IPS-NIHi7 (cell line): ENCODE measurements at regions not wholly inside any gene's neighbourhood (a gene's known extent, or its start where the extent isn't known, plus 50 kb on each side); places are given as distances from the start of the nearest gene placed in this dataset.

ENCODE experiments used
- DNase-seq: peaks from one replicate; pipeline ENCODE4 v3.0.0; 2012; ENCODE audit warnings: mixed read lengths; ENCODE audit errors: extremely low spot score

GRCh38 chr4:74613266-74613665, 168.3 kb downstream of the AREG start:
- no peak for DNase-seq

GRCh38 chr4:74615411-74615810, 170.5 kb downstream of the AREG start:
- DNase-seq, result no peak

- no peak for DNase-seq
Measured at GRCh38 chr4:74618166-74618565, 173.2 kb downstream of the AREG start.

- DNase-seq, result peak; percentile 12
Measured at GRCh38 chr4:74618659-74619058, 173.7 kb downstream of the AREG start.

- DNase-seq, result no peak
Measured at GRCh38 chr4:74619931-74620702, 174.2 kb downstream of the BTC start.

GRCh38 chr4:74621616-74622015, 172.7 kb downstream of the BTC start:
- no peak for DNase-seq

- DNase-seq, result peak; percentile 45
Measured at GRCh38 chr4:74623041-74623440, 171.3 kb downstream of the BTC start.

- no peak for DNase-seq
Measured at GRCh38 chr4:74624351-74625151, 169.8 kb downstream of the BTC start.

- no peak for DNase-seq
Measured at GRCh38 chr4:74625981-74626380, 168.3 kb downstream of the BTC start.

- no peak for DNase-seq
Measured at GRCh38 chr4:74627093-74627492, 167.2 kb downstream of the BTC start.

- no peak for DNase-seq
Measured at GRCh38 chr4:74627504-74627903, 166.8 kb downstream of the BTC start.

GRCh38 chr4:74628852-74629620, 165.3 kb downstream of the BTC start:
- no peak for DNase-seq

GRCh38 chr4:74630551-74630950, 163.8 kb downstream of the BTC start:
- DNase-seq, result no peak

- DNase-seq, result no peak
Measured at GRCh38 chr4:74631338-74631737, 163.0 kb downstream of the BTC start.

- no peak for DNase-seq
Measured at GRCh38 chr4:74631988-74632387, 162.3 kb downstream of the BTC start.

- no peak for DNase-seq
Measured at GRCh38 chr4:74632634-74633033, 161.7 kb downstream of the BTC start.

- no peak for DNase-seq
Measured at GRCh38 chr4:74635074-74635473, 159.2 kb downstream of the BTC start.

GRCh38 chr4:74635490-74636123, 158.7 kb downstream of the BTC start:
- no peak for DNase-seq

- no peak for DNase-seq
Measured at GRCh38 chr4:74638001-74638400, 156.3 kb downstream of the BTC start.

GRCh38 chr4:74638689-74639088, 155.6 kb downstream of the BTC start:
- no peak for DNase-seq

GRCh38 chr4:74640111-74640903, 154.0 kb downstream of the BTC start:
- DNase-seq, result no peak
